HepG2 (cell line): ENCODE measurements at regions not wholly inside any gene's neighbourhood (a gene's known extent, or its start where the extent isn't known, plus 50 kb on each side); places are given as distances from the start of the nearest gene placed in this dataset.

Experiments used
- ATAC-seq: fragments of 200-7000 bp; cut with Tn5 transposase; 3 replicates; pipeline ENCODE4 v1.9.1; 2020; ENCODE audit warnings: mild to moderate bottlenecking, moderate library complexity
- BruUV-seq: library from RNA; stranded (reverse); fragments of 400-500 nt; replicated peaks from 2 replicates; lab custom pipeline; 2021; lab: Mats Ljungman, UMichigan
- CTCF ChIA-PET: fragments of 300-600 bp; formaldehyde crosslinking; extraction: SDS; loops from one replicate; lab custom pipeline; 2021; ENCODE audit warnings: low total read pairs, inconsistent platforms, low intra/inter-chr PET ratio; lab: Yijun Ruan, JAX
- POLR2A ChIA-PET: fragments of 350-600 bp; sonication (Branson Sonifier 250); formaldehyde crosslinking; loops from one replicate; lab custom pipeline; 2020; ENCODE audit warnings: antibody characterized with exemption, inconsistent platforms; lab: Yijun Ruan, JAX
- DNase-seq: peaks from one replicate; pipeline ENCODE4 v3.0.0-alpha.2; 2015; ENCODE audit warnings: low spot score
- FAIRE-seq: peaks from 3 replicates; lab custom pipeline; 2011; peaks lifted over from hg19 to GRCh38; lab: Jason Lieb, UNC
- H2AFZ ChIP-seq: one replicate; pipeline ENCODE4 v1.6.1; 2011; ENCODE audit warnings: low read length, inconsistent platforms
- H3K27ac ChIP-seq: fragments of 300-600 bp; 3 replicates; pipeline ENCODE4 v1.8.0; 2011; ENCODE audit warnings: mixed run types, mild to moderate bottlenecking, mixed read lengths, low read length, inconsistent platforms; ENCODE audit not compliant: insufficient read depth; ENCODE audit errors: extremely low read length
- H3K27me3 ChIP-seq, 2 experiments: fragments of 200-600 bp in 1 of 2; 2 replicates in 1 of 2; 3 replicates in 1 of 2; pipeline versions ENCODE4 v1.6.0 to v1.8.0; 2011; ENCODE audit warnings: low read length in 2 of 2, mild to moderate bottlenecking in 2 of 2, moderate library complexity in 2 of 2, inconsistent platforms in 1 of 2; ENCODE audit not compliant: insufficient read depth in 2 of 2, control insufficient read depth in 1 of 2
- H3K36me3 ChIP-seq, 2 experiments: fragments of 200-600 bp in 1 of 2; replicated peaks in 1 of 2; 2 replicates in 1 of 2; 3 replicates in 1 of 2; pipeline versions ENCODE4 v1.5.1 to v1.8.0; 2011; ENCODE audit warnings: low read length in 2 of 2, inconsistent platforms in 1 of 2; ENCODE audit not compliant: insufficient read depth in 2 of 2, control insufficient read depth in 1 of 2
- H3K4me1 ChIP-seq: 2 replicates; pipeline ENCODE4 v1.5.1; 2012; ENCODE audit warnings: low read length, inconsistent platforms; ENCODE audit not compliant: insufficient read depth
- H3K4me2 ChIP-seq: 2 replicates; pipeline ENCODE4 v1.6.0; 2011; ENCODE audit warnings: low read depth, low read length, inconsistent platforms
- H3K4me3 ChIP-seq, 3 experiments: fragments of 200-600 bp in 1 of 3; sonication (generic), shearing (Covaris generic) in 1 of 3; replicated peaks in 1 of 3; 2 replicates each; pipeline ENCODE4 v1.5.1; 2011 to 2016; ENCODE audit warnings: low read length in 3 of 3, inconsistent platforms in 2 of 3, low read depth in 2 of 3, mild to moderate bottlenecking in 2 of 3, control low read depth in 1 of 3, mixed read lengths in 1 of 3; ENCODE audit not compliant: insufficient read depth in 1 of 3
- H3K79me2 ChIP-seq: one replicate; pipeline ENCODE4 v1.6.1; 2011; ENCODE audit warnings: low read length, inconsistent platforms; ENCODE audit not compliant: insufficient read depth
- H3K9ac ChIP-seq: 2 replicates; pipeline ENCODE4 v1.6.0; 2011; ENCODE audit warnings: mild to moderate bottlenecking, low read depth, low read length, inconsistent platforms; ENCODE audit not compliant: insufficient read depth
- H3K9me3 ChIP-seq: 2 replicates; pipeline ENCODE4 v1.5.1; 2012; ENCODE audit warnings: mild to moderate bottlenecking, low read length
- H4K20me1 ChIP-seq: 2 replicates; pipeline ENCODE4 v1.6.0; 2011; ENCODE audit warnings: inconsistent platforms, mild to moderate bottlenecking, low read length, moderate library complexity; ENCODE audit not compliant: insufficient read depth
- FLYWCH1 ChIP-seq: sonication (generic); formaldehyde crosslinking; IDR thresholded peaks from 2 replicates; pipeline ENCODE4 v1.8.1; 2023; ENCODE audit warnings: mild to moderate bottlenecking, missing genetic modification reagents
- ISL2 ChIP-seq: sonication (generic); formaldehyde crosslinking; IDR thresholded peaks from 2 replicates; pipeline ENCODE4 v1.5.0; 2020; ENCODE audit warnings: missing genetic modification reagents
- MAFF ChIP-seq: IDR thresholded peaks from 2 replicates; pipeline ENCODE4 v1.6.1; 2011; ENCODE audit warnings: low read depth, low read length, improper control_type of control experiment
- MBD4 ChIP-seq: IDR thresholded peaks from 2 replicates; pipeline ENCODE4 v1.6.1; 2012; ENCODE audit warnings: low read length, inconsistent platforms, borderline replicate concordance
- PCBP2 ChIP-seq: fragments of 200-400 bp; formaldehyde crosslinking; optimal IDR thresholded peaks from 2 replicates; pipeline ENCODE3; 2018; ENCODE audit warnings: low read length, low read depth; ENCODE audit not compliant: poor library complexity, severe bottlenecking
- TAF1 ChIP-seq: sonication (generic); formaldehyde crosslinking; IDR thresholded peaks from 2 replicates; pipeline ENCODE4 v1.4.0; 2020; ENCODE audit warnings: missing genetic modification reagents
- TMF1 ChIP-seq: sonication (generic); formaldehyde crosslinking; IDR thresholded peaks from 2 replicates; pipeline ENCODE4 v1.8.1; 2022; ENCODE audit warnings: low read depth, missing genetic modification reagents
- ZBTB34 ChIP-seq: sonication (generic); formaldehyde crosslinking; IDR thresholded peaks from 2 replicates; pipeline ENCODE4 v1.8.0; 2022; ENCODE audit warnings: mild to moderate bottlenecking, missing genetic modification reagents
- ZNF230 ChIP-seq: sonication (generic); formaldehyde crosslinking; IDR thresholded peaks from 2 replicates; pipeline ENCODE4 v1.4.0; 2020; ENCODE audit warnings: mild to moderate bottlenecking, missing genetic modification reagents
- ZNF280B ChIP-seq: sonication (generic); formaldehyde crosslinking; IDR thresholded peaks from 2 replicates; pipeline ENCODE4 v1.5.0; 2020; ENCODE audit warnings: missing genetic modification reagents, mild to moderate bottlenecking, borderline replicate concordance
- WGBS: methylation state at CpG from one replicate; pipeline ENCODE4 v1.1.6; 2017; ENCODE audit warnings: low lambda C conversion rate; 5-methylcytosine and 5-hydroxymethylcytosine counted together
- in situ Hi-C: cut with HindIII; loops from 2 replicates; pipeline ENCODE4 v1.10.0; 2017; ENCODE audit warnings: low pct_unique_long_range_greater_than_20kb; ENCODE audit not compliant: extremely low pct_ligation_motif_present
- intact Hi-C: fragments of 100-400 bp; cut with micrococcal nuclease; formaldehyde crosslinking; loops from one replicate; pipeline ENCODE4 v1.10.0; 2022; ENCODE audit not compliant: unreplicated experiment

- intact Hi-C loops (no loop called here), in situ Hi-C loops (no loop called here)
- Histone ChIP-seq H3K27me3 (no peaks in the 10 kb centered on the region), H2AFZ (no peak overlapping the region), H3K9ac (no peak overlapping the region), H3K36me3 (no peaks in the 10 kb centered on the region), H3K4me1 (no peaks in the 10 kb centered on the region), H3K79me2 (no peaks in the 10 kb centered on the region), H3K4me2 (no peak overlapping the region), H3K27ac (no peak overlapping the region), H3K9me3 (peaks cover 90% of the 10 kb centered on the region), H3K4me3 (no peak overlapping the region), H4K20me1 (no peaks in the 10 kb centered on the region)
- CTCF ChIA-PET: no interaction called here
- no peak for DNase-seq
- TF ChIP-seq MBD4 (no peak), TMF1 (CRISPR knock-in tag) (no peak), ZNF230 (CRISPR knock-in tag) (no peak), ISL2 (no peak)
- FAIRE-seq: no peak
- POLR2A ChIA-PET: no interaction called here
- no TSS peak for BruUV-seq
- ATAC-seq: no peak
- WGBS: under 1% methylated on average over 4 of the region's 4 CpGs
Observed at GRCh38 chr2:123696021-123696420, 329.1 kb upstream of the CNTNAP5 start.

GRCh38 chr2:123696799-123697410 is 328.2 kb upstream of the CNTNAP5 start:
- TF ChIP-seq PCBP2 (no peak), MAFF (0 out of 2 replicates have a peak, but pooled peaks have one; percentile 6), ZBTB34 (no peak), FLYWCH1 (CRISPR knock-in tag) (no peak), ZNF280B (CRISPR knock-in tag) (no peak), TAF1 (CRISPR knock-in tag) (no peak)
- no peaks in the 10 kb centered on the region for H3K27me3 ChIP-seq
- ChIA-PET CTCF (no interaction called here), POLR2A (no interaction called here)
- H2AFZ ChIP-seq: no peak overlapping the region
- DNase-seq (no peak), FAIRE-seq (no peak), ATAC-seq (no peak)
- no peaks in the 10 kb centered on the region for H3K79me2 ChIP-seq
- intact Hi-C loops (no loop called here), in situ Hi-C loops (no loop called here)
- H3K27ac ChIP-seq: no peak overlapping the region
- BruUV-seq: no TSS peak
- no peaks in the 10 kb centered on the region for H3K4me1 ChIP-seq
- peaks cover 89% of the 10 kb centered on the region for H3K9me3 ChIP-seq
- no peaks in the 10 kb centered on the region for H3K36me3 ChIP-seq
- H3K4me2 ChIP-seq: no peak overlapping the region
- no peaks in the 10 kb centered on the region for H4K20me1 ChIP-seq
- no peak overlapping the region for H3K9ac ChIP-seq
- H3K4me3 ChIP-seq: no peak overlapping the region
